AG04450 (cell line): ENCODE measurements at regions not wholly inside any gene's neighbourhood (a gene's known extent, or its start where the extent isn't known, plus 50 kb on each side); places are given as distances from the start of the nearest gene placed in this dataset.

Source experiments
- CTCF ChIA-PET: fragments of 300-600, 350-600 bp; formaldehyde crosslinking; extraction: SDS; loops from one replicate; lab custom pipeline; 2022; ENCODE audit warnings: antibody characterized with exemption, inconsistent platforms; lab: Charles Lee
- POLR2A ChIA-PET: fragments of 350-600 bp; formaldehyde crosslinking; extraction: SDS; loops from one replicate; lab custom pipeline; 2021; ENCODE audit warnings: antibody characterized with exemption, inconsistent platforms; lab: Yijun Ruan, JAX
- DNase-seq: peaks from one replicate; pipeline ENCODE4 v3.0.0-alpha.2; 2011; ENCODE audit warnings: low read depth, low spot score
- H3K27ac ChIP-seq: one replicate; pipeline ENCODE4 v1.5.1; 2012; ENCODE audit warnings: low read depth, low read length, control low read depth
- H3K27me3 ChIP-seq: one replicate; pipeline ENCODE4 v1.6.0; 2012; ENCODE audit warnings: low read length; ENCODE audit not compliant: control insufficient read depth, insufficient read depth
- H3K4me3 ChIP-seq: 2 replicates; pipeline ENCODE4 v1.5.1; 2011; ENCODE audit warnings: mild to moderate bottlenecking, low read depth, low read length, control low read depth
- H3K9me3 ChIP-seq: 2 replicates; pipeline ENCODE4 v1.5.1; 2012; ENCODE audit warnings: low read length; ENCODE audit not compliant: control insufficient read depth, insufficient read depth
- CTCF ChIP-seq: IDR thresholded peaks from 2 replicates; pipeline ENCODE4 v1.5.1; 2011; ENCODE audit warnings: low read depth, low read length, control low read depth, inconsistent platforms

- Histone ChIP-seq H3K27ac (no peak overlapping the region), H3K9me3 (no peaks in the 10 kb centered on the region), H3K27me3 (no peaks in the 10 kb centered on the region), H3K4me3 (no peak overlapping the region)
- TF ChIP-seq CTCF = no peak
- CTCF ChIA-PET = interaction anchor here (1.0 kb wide), 1 partner anchor 15 kb away, joined by 3 read pairs; no protein-coding TSS in a partner anchor
- POLR2A ChIA-PET = no interaction called here
- DNase-seq = no peak
Measured at GRCh38 chr3:159789742-159790635, 198.6 kb upstream of the IL12A start.

GRCh38 chr3:159791336-159791735, 197.3 kb upstream of the IL12A start:
- Histone ChIP-seq H3K27ac (no peak overlapping the region), H3K4me3 (no peak overlapping the region), H3K9me3 (no peaks in the 10 kb centered on the region; the same call in 1 of the 2 replicates), H3K27me3 (no peaks in the 10 kb centered on the region)
- POLR2A ChIA-PET = no interaction called here
- no peak for TF ChIP-seq CTCF
- CTCF ChIA-PET = no interaction called here
- DNase-seq = no peak

GRCh38 chr3:159792070-159792469, 196.6 kb upstream of the IL12A start:
- ChIA-PET CTCF (no interaction called here), POLR2A (no interaction called here)
- Histone ChIP-seq H3K27me3 (no peaks in the 10 kb centered on the region), H3K27ac (no peak overlapping the region), H3K9me3 (no peaks in the 10 kb centered on the region; the same call in 1 of the 2 replicates), H3K4me3 (no peak overlapping the region)
- no peak for DNase-seq
- no peak for TF ChIP-seq CTCF

GRCh38 chr3:159795042-159795441, 193.6 kb upstream of the IL12A start:
- H3K27me3 ChIP-seq = no peaks in the 10 kb centered on the region
- POLR2A ChIA-PET = no interaction called here
- no peak overlapping the region for H3K4me3 ChIP-seq
- H3K9me3 ChIP-seq = no peaks in the 10 kb centered on the region; the same call in 1 of the 2 replicates
- DNase-seq = no peak
- CTCF ChIA-PET = interaction anchor here (1.0 to 3.1 kb wide), 3 partner anchors 11 to 179 kb away, joined by 3 to 21 read pairs (median 3); no protein-coding TSS in a partner anchor
- no peak overlapping the region for H3K27ac ChIP-seq
- TF ChIP-seq CTCF = no peak

GRCh38 chr3:159795681-159796175, 192.9 kb upstream of the IL12A start:
- ChIA-PET CTCF (interaction anchor here (1.5 to 3.1 kb wide), 2 partner anchors 10 to 19 kb away, joined by 3 to 21 read pairs; no protein-coding TSS in a partner anchor), POLR2A (no interaction called here)
- Histone ChIP-seq H3K27ac (no peak overlapping the region), H3K27me3 (no peaks in the 10 kb centered on the region), H3K4me3 (no peak overlapping the region), H3K9me3 (no peaks in the 10 kb centered on the region; the same call in 1 of the 2 replicates)
- DNase-seq = no peak
- no peak for TF ChIP-seq CTCF
